GM12872 (cell line): ENCODE measurements at regions not wholly inside any gene's neighbourhood (a gene's known extent, or its start where the extent isn't known, plus 50 kb on each side); places are given as distances from the start of the nearest gene placed in this dataset.

ENCODE experiments used
- CTCF ChIP-seq: IDR thresholded peaks from 3 replicates; pipeline ENCODE4 v1.5.1; 2011; ENCODE audit warnings: low read depth, mild to moderate bottlenecking, low read length, moderate library complexity; ENCODE audit not compliant: insufficient read depth

GRCh38 chrX:131477498-131477897 is 66.4 kb upstream of the OR13H1 start:
- no peak for TF ChIP-seq CTCF
